GM23338 (cell line): ENCODE measurements at regions not wholly inside any gene's neighbourhood (a gene's known extent, or its start where the extent isn't known, plus 50 kb on each side); places are given as distances from the start of the nearest gene placed in this dataset.

ENCODE experiments used
- EZH2 ChIP-seq: fragments of 200-600 bp; sonication (generic); IDR thresholded peaks from one replicate; pipeline ENCODE4 v1.8.0; 2017; ENCODE audit warnings: antibody characterized with exemption, mild to moderate bottlenecking, low read depth; ENCODE audit not compliant: unreplicated experiment
- STAT1 ChIP-seq: IDR thresholded peaks from one replicate; pipeline ENCODE4 v1.6.1; 2016; ENCODE audit warnings: antibody characterized with exemption; ENCODE audit not compliant: unreplicated experiment
- TF ChIP-seq, protein P1 (sequence below), 2 experiments: fragments of 200-600 bp in 1 of 2; sonication (generic) in 1 of 2; conservative IDR thresholded peaks; 2 replicates each; pipeline versions ENCODE4 v1.5.1 to v1.6.1; 2016 to 2017; ENCODE audit warnings: antibody characterized with exemption in 2 of 2, low read depth in 2 of 2, mild to moderate bottlenecking in 2 of 2, moderate library complexity in 1 of 2

DNA sequence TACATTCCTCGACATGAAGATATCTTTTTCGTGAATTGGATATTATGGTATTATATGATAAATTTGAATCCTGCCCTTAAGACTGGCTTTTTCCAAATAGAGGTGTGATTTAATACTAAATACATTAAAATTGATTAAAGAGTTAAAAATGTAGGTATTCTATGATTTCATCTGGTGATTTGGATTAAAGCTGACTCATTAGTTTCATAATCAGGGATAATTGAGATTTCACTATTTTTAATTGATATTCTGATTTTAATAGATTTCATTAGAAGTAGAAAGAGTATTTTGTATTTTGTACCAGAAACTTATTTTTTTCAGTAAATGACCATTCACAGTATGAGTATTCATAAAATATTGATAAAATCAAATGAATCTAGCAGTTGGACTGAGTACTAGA, 524.1 kb downstream of the PLCL1 start:
- TF ChIP-seq STAT1 (no peak), EZH2 (no peak)
- TF ChIP-seq, protein P1, sequence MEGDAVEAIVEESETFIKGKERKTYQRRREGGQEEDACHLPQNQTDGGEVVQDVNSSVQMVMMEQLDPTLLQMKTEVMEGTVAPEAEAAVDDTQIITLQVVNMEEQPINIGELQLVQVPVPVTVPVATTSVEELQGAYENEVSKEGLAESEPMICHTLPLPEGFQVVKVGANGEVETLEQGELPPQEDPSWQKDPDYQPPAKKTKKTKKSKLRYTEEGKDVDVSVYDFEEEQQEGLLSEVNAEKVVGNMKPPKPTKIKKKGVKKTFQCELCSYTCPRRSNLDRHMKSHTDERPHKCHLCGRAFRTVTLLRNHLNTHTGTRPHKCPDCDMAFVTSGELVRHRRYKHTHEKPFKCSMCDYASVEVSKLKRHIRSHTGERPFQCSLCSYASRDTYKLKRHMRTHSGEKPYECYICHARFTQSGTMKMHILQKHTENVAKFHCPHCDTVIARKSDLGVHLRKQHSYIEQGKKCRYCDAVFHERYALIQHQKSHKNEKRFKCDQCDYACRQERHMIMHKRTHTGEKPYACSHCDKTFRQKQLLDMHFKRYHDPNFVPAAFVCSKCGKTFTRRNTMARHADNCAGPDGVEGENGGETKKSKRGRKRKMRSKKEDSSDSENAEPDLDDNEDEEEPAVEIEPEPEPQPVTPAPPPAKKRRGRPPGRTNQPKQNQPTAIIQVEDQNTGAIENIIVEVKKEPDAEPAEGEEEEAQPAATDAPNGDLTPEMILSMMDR (conservative IDR thresholded peaks at IDR 0.05; ENCODE audit: low read depth in 2 of 2) = no peak
